Gastroesophageal sphincter (tissue), 4 donors: ENCODE measurements at regions not wholly inside any gene's neighbourhood (a gene's known extent, or its start where the extent isn't known, plus 50 kb on each side); places are given as distances from the start of the nearest gene placed in this dataset.

Experiments
- ATAC-seq: fragments of 150-250 bp; one replicate; pipeline ENCODE4 v1.9.1; 2016; ENCODE audit warnings: mild to moderate bottlenecking, moderate library complexity
- H3K27ac ChIP-seq, 4 donors: fragments of 200-600 bp; sonication (generic) in 3 of 4; 1 replicate in 3 of 4; 2 replicates in 1 of 4; pipeline ENCODE4 v1.5.1; 2016 to 2019
- H3K27me3 ChIP-seq: fragments of 200-600 bp; sonication (generic); one replicate; pipeline ENCODE4 v1.5.1; 2019
- H3K36me3 ChIP-seq, 2 donors: fragments of 200-600 bp; sonication (generic); one replicate each; pipeline ENCODE4 v1.5.1; 2019; ENCODE audit warnings: control low read depth in 1 of 2
- H3K4me1 ChIP-seq, 3 donors: fragments of 200-600 bp; sonication (generic); 1 replicate in 2 of 3; 2 replicates in 1 of 3; pipeline ENCODE4 v1.5.1; 2016 to 2019; ENCODE audit warnings: control low read depth in 2 of 3
- H3K4me3 ChIP-seq, 2 donors: fragments of 200-600 bp; sonication (generic); one replicate each; pipeline ENCODE4 v1.5.1; 2019; ENCODE audit warnings: mild to moderate bottlenecking in 1 of 2, moderate library complexity in 1 of 2
- H3K9me3 ChIP-seq, 3 donors: fragments of 200-600 bp; sonication (generic); one replicate each; pipeline ENCODE4 v1.5.1; 2017 to 2019; ENCODE audit warnings: control low read depth in 2 of 3
- EP300 ChIP-seq: sonication (generic); formaldehyde crosslinking; IDR thresholded peaks from one replicate; pipeline ENCODE4 v1.6.1; 2017; ENCODE audit warnings: antibody characterized with exemption, mild to moderate bottlenecking
- POLR2A ChIP-seq, 2 donors: fragments of 450-650 bp; IDR thresholded peaks; one replicate each; pipeline ENCODE4 v1.6.1; 2017; ENCODE audit warnings: antibody characterized with exemption in 2 of 2, mild to moderate bottlenecking in 2 of 2, moderate library complexity in 1 of 2
- POLR2AphosphoS5 ChIP-seq: sonication (generic); formaldehyde crosslinking; IDR thresholded peaks from one replicate; pipeline ENCODE4 v1.6.1; 2017; ENCODE audit warnings: antibody characterized with exemption
- WGBS, 2 donors: methylation state at CpG; one replicate each; pipeline ENCODE4 v1.1.5; 2018; ENCODE audit warnings: low coverage in 1 of 2; 5-methylcytosine and 5-hydroxymethylcytosine counted together
- TF ChIP-seq, protein P1 (sequence below), 4 experiments: fragments of 200-600 bp in 2 of 4; fragments of 450-650 bp in 2 of 4; sonication (generic) in 1 of 4; IDR thresholded peaks; one replicate each; pipeline ENCODE4 v1.5.1; 2017 to 2019; ENCODE audit warnings: antibody characterized with exemption in 4 of 4, mild to moderate bottlenecking in 2 of 4, moderate library complexity in 2 of 4

DNA sequence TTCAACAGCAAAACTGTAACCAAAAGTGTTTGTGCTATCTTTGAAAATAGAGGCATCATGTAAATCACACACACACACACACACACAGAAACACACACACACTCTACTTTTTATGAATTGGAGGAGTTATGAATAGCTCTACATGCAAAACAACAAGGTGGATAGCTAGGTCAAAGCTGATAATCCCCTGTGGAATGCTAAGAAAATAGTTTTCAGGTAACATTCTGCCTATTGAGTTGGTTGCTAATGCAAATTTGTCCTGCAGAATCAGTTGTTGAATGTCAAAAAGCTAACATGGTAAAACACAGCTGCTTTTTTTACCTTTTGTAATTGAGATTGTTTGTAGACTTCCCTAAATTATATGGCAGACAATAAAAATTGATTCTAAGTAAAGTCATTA is 1658.4 kb upstream of the RAG2 start:
- Histone ChIP-seq H3K27me3 (no peaks in the 10 kb centered on the region), H3K4me3 (no peak overlapping the region), H3K36me3 (no peaks in the 10 kb centered on the region), H3K4me1 (no peaks in the 10 kb centered on the region), H3K27ac (no peak overlapping the region), H3K9me3 (no peaks in the 10 kb centered on the region)
- no peak for ATAC-seq
- TF ChIP-seq EP300 (no peak), POLR2AphosphoS5 (no peak), POLR2A (IDR thresholded peaks at IDR 0.05) (no peak)
- TF ChIP-seq, protein P1, sequence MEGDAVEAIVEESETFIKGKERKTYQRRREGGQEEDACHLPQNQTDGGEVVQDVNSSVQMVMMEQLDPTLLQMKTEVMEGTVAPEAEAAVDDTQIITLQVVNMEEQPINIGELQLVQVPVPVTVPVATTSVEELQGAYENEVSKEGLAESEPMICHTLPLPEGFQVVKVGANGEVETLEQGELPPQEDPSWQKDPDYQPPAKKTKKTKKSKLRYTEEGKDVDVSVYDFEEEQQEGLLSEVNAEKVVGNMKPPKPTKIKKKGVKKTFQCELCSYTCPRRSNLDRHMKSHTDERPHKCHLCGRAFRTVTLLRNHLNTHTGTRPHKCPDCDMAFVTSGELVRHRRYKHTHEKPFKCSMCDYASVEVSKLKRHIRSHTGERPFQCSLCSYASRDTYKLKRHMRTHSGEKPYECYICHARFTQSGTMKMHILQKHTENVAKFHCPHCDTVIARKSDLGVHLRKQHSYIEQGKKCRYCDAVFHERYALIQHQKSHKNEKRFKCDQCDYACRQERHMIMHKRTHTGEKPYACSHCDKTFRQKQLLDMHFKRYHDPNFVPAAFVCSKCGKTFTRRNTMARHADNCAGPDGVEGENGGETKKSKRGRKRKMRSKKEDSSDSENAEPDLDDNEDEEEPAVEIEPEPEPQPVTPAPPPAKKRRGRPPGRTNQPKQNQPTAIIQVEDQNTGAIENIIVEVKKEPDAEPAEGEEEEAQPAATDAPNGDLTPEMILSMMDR (IDR thresholded peaks at IDR 0.05), result no peak

DNA sequence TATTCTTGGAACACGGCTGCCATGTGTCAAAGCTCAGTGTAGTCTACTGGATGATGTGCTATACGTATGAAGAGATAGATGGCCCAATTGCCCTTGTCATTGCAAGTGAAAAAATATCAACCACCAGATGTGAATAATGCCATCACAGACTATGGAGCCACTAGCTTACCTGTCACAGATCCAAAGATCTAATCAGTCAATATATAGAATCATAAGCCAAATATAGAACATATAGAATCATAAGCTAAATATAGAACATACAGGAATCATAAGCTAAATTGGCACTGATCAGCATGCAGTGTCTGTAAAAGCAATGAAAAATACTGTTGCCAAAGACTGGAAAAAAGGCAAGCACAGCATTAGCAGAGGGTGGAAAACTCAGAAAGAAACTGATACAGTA is 1656.9 kb upstream of the RAG2 start:
- Histone ChIP-seq H3K27me3 (no peaks in the 10 kb centered on the region), H3K4me1 (no peaks in the 10 kb centered on the region), H3K9me3 (no peaks in the 10 kb centered on the region), H3K27ac (no peak overlapping the region), H3K4me3 (no peak overlapping the region), H3K36me3 (no peaks in the 10 kb centered on the region)
- 43 to 78% methylated on average over 1 to 2 of the region's 2 CpGs for WGBS, 2 donors
- TF ChIP-seq EP300 (no peak), POLR2AphosphoS5 (no peak), POLR2A (IDR thresholded peaks at IDR 0.05) (no peak)
- TF ChIP-seq, protein P1 (IDR thresholded peaks at IDR 0.05), result no peak
- ATAC-seq, result no peak

DNA sequence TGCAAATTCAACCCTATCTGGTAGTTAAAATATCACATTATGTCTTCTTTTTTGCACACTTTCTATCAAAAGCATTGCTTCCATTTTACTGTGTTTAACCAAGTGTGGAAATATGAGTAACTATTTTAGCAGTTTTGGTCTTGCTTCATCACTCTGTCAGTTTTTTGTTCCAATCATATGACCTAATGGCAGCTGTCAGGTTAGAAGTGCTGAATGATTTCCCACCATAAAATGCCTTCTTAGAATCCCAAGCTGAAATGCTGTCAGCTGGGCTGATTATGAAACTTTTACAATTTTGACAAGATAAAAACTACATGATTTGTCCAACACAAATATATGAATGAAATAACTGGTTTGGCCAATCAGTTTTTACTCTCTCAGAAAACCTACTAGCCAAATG is 1654.6 kb upstream of the RAG2 start:
- Histone ChIP-seq H3K9me3 (no peaks in the 10 kb centered on the region), H3K4me3 (no peak overlapping the region), H3K36me3 (no peaks in the 10 kb centered on the region), H3K27ac (no peak overlapping the region), H3K27me3 (no peaks in the 10 kb centered on the region), H3K4me1 (no peaks in the 10 kb centered on the region)
- TF ChIP-seq, protein P1 (IDR thresholded peaks at IDR 0.05), result no peak
- TF ChIP-seq POLR2AphosphoS5, result no peak
- TF ChIP-seq POLR2A (IDR thresholded peaks at IDR 0.05), result no peak
- TF ChIP-seq EP300, result no peak
- ATAC-seq, result no peak

DNA sequence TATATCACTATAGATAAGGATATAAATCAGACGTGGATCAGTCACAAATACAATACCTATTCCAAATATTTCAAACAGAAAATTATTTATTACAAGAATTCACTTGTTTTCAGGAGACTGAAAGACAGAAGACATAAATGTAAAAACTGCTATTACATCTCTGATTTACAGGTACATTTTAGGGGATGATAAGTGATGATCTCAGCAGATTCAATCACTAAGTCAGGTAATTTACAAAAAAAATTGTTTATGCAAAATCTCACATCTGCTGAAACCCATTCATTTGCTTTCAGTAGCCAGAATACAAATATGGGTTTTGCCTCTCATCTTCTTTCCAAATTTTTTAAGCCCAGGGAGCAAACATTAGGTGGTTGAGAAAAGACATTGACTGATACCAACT is 1648.4 kb upstream of the RAG2 start:
- H3K4me3 ChIP-seq, result no peak overlapping the region
- no peak overlapping the region for H3K27ac ChIP-seq
- H3K36me3 ChIP-seq, result no peaks in the 10 kb centered on the region
- no peaks in the 10 kb centered on the region for H3K27me3 ChIP-seq
- 45 to 56% methylated on average over 1 of the region's 1 CpG for WGBS, 2 donors
- H3K4me1 ChIP-seq, result no peaks in the 10 kb centered on the region
- TF ChIP-seq, protein P1 (IDR thresholded peaks at IDR 0.05), result no peak
- TF ChIP-seq POLR2AphosphoS5 (no peak), EP300 (no peak), POLR2A (IDR thresholded peaks at IDR 0.05) (no peak)
- no peak for ATAC-seq
- H3K9me3 ChIP-seq, result no peaks in the 10 kb centered on the region

DNA sequence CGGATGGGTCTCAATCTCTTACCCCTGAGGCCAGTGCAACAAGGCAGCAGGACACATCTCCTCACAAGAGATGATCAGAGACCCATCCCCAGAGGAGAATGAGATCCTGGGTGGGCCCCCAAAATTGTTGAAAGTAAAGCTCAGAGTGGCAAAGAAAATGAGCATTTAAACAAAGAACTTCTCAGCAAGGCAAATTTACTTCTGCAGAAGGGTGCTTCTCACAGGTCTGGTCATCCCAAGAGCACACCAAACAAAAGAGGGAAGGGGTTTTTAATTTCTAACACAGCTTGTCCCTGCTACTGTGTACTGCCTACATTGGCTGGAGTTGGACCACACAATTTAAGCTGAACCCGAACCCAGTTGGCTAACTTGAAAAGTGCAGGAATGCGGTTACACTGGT is 1628.6 kb upstream of the RAG2 start:
- 90% methylated on average over 2 of the region's 3 CpGs for WGBS, 2 donors
- no peak for ATAC-seq
- TF ChIP-seq EP300 (no peak), POLR2AphosphoS5 (no peak), POLR2A (IDR thresholded peaks at IDR 0.05) (no peak)
- TF ChIP-seq, protein P1 (IDR thresholded peaks at IDR 0.05), result no peak

More for the DNA sequence above, 1628.6 kb upstream of the RAG2 start:
- H3K4me3 ChIP-seq, result no peak overlapping the region
- H3K27me3 ChIP-seq, result no peaks in the 10 kb centered on the region
- no peak overlapping the region for H3K27ac ChIP-seq
- H3K36me3 ChIP-seq, result no peaks in the 10 kb centered on the region
- H3K9me3 ChIP-seq, result peaks cover 0 to 44% (median 0%) of the 10 kb centered on the region in 3 donors
- no peaks in the 10 kb centered on the region for H3K4me1 ChIP-seq
